ENCODE measurements at regions not wholly inside any gene's neighbourhood (a gene's known extent, or its start where the extent isn't known, plus 50 kb on each side); places are given as distances from the start of the nearest gene placed in this dataset.
"Not testable (repeated sequence)": the region's sequence is repeated elsewhere in the genome, so short reads cannot be mapped to it uniquely, and the experiment has no call there.

- DNase-seq: no peak
These were observed 314.3 kb upstream of the CHD1 start for GRCh38 chr5:99243111-99243510.

- no peak for DNase-seq
These were observed 311.1 kb upstream of the CHD1 start for GRCh38 chr5:99239826-99240360.

GRCh38 chr5:99191206-99191745, 262.5 kb upstream of the CHD1 start:
- DNase-seq: no peak

GRCh38 chr5:99187611-99188010, 258.8 kb upstream of the CHD1 start:
- DNase-seq: no peak

GRCh38 chr5:99179206-99179605, 250.4 kb upstream of the CHD1 start:
- DNase-seq: no peak

GRCh38 chr5:99177796-99178195, 249.0 kb upstream of the CHD1 start:
- DNase-seq: no peak

- no peak for DNase-seq
These were observed 247.4 kb upstream of the CHD1 start for GRCh38 chr5:99176186-99176585.

- no peak for DNase-seq
These were observed 240.5 kb upstream of the CHD1 start for GRCh38 chr5:99169309-99169708.

GRCh38 chr5:99161538-99161937, 232.7 kb upstream of the CHD1 start:
- DNase-seq: not testable (repeated sequence)

GRCh38 chr5:99156688-99157087, 227.9 kb upstream of the CHD1 start:
- no peak for DNase-seq

- not testable (repeated sequence) for DNase-seq
These were observed 214.5 kb upstream of the CHD1 start for GRCh38 chr5:99143283-99143795.

GRCh38 chr5:99141534-99142128, 212.8 kb upstream of the CHD1 start:
- DNase-seq: no peak

GRCh38 chr5:99138911-99139310, 210.1 kb upstream of the CHD1 start:
- no peak for DNase-seq

- no peak for DNase-seq
These were observed 205.1 kb upstream of the CHD1 start for GRCh38 chr5:99133921-99134320.

- DNase-seq: no peak
These were observed 201.1 kb upstream of the CHD1 start for GRCh38 chr5:99129768-99130501.

- DNase-seq: no peak
These were observed 194.2 kb upstream of the CHD1 start for GRCh38 chr5:99122976-99123375.

GRCh38 chr5:99119326-99119725, 190.5 kb upstream of the CHD1 start:
- no peak for DNase-seq

- no peak for DNase-seq
These were observed 187.7 kb upstream of the CHD1 start for GRCh38 chr5:99116526-99116925.

GRCh38 chr5:99109894-99110293, 181.1 kb upstream of the CHD1 start:
- no peak for DNase-seq

GRCh38 chr5:99105216-99105615, 176.4 kb upstream of the CHD1 start:
- DNase-seq: no peak

GRCh38 chr5:99104538-99105132, 175.8 kb upstream of the CHD1 start:
- no peak for DNase-seq

- DNase-seq: no peak
These were observed 173.4 kb upstream of the CHD1 start for GRCh38 chr5:99102073-99102697.

GRCh38 chr5:99099691-99100090, 170.9 kb upstream of the CHD1 start:
- no peak for DNase-seq

All from right forelimb (tissue), 1 donor.